Sigmoid colon (tissue), 4 donors: ENCODE measurements at regions not wholly inside any gene's neighbourhood (a gene's known extent, or its start where the extent isn't known, plus 50 kb on each side); places are given as distances from the start of the nearest gene placed in this dataset.

ENCODE experiments used
- POLR2A ChIP-seq, 2 donors: fragments of 450-650 bp; IDR thresholded peaks; one replicate each; pipeline ENCODE4 v1.6.1; 2016; ENCODE audit warnings: antibody characterized with exemption in 2 of 2, mild to moderate bottlenecking in 2 of 2, moderate library complexity in 2 of 2
- POLR2AphosphoS5 ChIP-seq, 4 donors: sonication (generic); formaldehyde crosslinking; IDR thresholded peaks; one replicate each; pipeline ENCODE4 v1.6.1; 2017; ENCODE audit warnings: antibody characterized with exemption in 4 of 4
- TF ChIP-seq, protein P1 (sequence below), 4 experiments: fragments of 450-650 bp in 3 of 4; fragments of 200-600 bp in 1 of 4; IDR thresholded peaks; one replicate each; pipeline ENCODE4 v1.5.1; 2016 to 2019; ENCODE audit warnings: antibody characterized with exemption in 4 of 4, mild to moderate bottlenecking in 3 of 4, moderate library complexity in 2 of 4

DNA sequence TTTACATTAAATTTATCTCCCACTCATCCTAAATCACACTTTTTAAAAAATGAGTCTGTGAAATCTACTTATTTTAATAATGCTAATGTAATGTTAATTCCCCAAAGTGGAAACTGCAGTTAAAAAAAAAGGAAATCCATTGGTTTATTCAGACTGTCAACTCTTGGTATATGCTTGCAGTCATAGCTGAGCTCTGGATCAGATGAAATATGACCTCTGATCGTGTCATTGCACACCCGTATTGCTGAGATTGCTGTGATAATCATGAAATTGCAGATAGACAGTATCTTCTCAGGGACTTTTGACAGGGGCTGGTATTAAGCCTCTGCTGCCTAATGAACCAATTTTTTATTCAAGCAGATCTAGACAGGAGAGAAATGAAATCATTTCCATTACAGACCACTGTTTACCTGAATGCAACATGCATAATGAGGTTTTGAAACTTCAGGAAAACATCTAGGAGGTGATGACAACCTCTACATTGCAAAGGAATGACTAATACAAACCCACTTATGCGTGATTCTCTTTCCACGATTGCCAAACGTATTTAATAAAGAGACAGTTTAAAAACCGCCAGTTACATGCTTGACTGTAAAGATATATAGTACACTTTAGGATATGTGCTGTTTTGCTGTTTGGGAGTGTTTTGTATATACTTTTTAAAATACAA, 138.3 kb upstream of the PUDP start:
- TF ChIP-seq POLR2AphosphoS5 (IDR thresholded peaks at IDR 0.05) (no peak), POLR2A (IDR thresholded peaks at IDR 0.05) (no peak)
- TF ChIP-seq, protein P1, sequence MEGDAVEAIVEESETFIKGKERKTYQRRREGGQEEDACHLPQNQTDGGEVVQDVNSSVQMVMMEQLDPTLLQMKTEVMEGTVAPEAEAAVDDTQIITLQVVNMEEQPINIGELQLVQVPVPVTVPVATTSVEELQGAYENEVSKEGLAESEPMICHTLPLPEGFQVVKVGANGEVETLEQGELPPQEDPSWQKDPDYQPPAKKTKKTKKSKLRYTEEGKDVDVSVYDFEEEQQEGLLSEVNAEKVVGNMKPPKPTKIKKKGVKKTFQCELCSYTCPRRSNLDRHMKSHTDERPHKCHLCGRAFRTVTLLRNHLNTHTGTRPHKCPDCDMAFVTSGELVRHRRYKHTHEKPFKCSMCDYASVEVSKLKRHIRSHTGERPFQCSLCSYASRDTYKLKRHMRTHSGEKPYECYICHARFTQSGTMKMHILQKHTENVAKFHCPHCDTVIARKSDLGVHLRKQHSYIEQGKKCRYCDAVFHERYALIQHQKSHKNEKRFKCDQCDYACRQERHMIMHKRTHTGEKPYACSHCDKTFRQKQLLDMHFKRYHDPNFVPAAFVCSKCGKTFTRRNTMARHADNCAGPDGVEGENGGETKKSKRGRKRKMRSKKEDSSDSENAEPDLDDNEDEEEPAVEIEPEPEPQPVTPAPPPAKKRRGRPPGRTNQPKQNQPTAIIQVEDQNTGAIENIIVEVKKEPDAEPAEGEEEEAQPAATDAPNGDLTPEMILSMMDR (IDR thresholded peaks at IDR 0.05), result no peak
